ENCODE measurements at regions not wholly inside any gene's neighbourhood (a gene's known extent, or its start where the extent isn't known, plus 50 kb on each side); places are given as distances from the start of the nearest gene placed in this dataset.

- Histone ChIP-seq H3K9me3 (ENCODE audit: control insufficient read depth in 4 of 4, low read length in 3 of 4) (no peaks in the 10 kb centered on the region), H3K27me3 (ENCODE audit: control insufficient read depth in 4 of 4, insufficient read depth in 4 of 4, low read length in 3 of 4) (no peaks in the 10 kb centered on the region), H3K36me3 (ENCODE audit: control insufficient read depth in 4 of 4, insufficient read depth in 3 of 4, low read depth in 1 of 4, low read length in 3 of 4) (no peaks in the 10 kb centered on the region), H3K4me3 (ENCODE audit: low read depth in 1 of 3, low read length in 3 of 3) (no peak overlapping the region), H3K27ac (ENCODE audit: low read depth in 1 of 2, low read length in 2 of 2) (no peak overlapping the region), H3K4me1 (ENCODE audit: control insufficient read depth in 4 of 4, insufficient read depth in 4 of 4, low read length in 3 of 4) (no peaks in the 10 kb centered on the region), H3K9ac (ENCODE audit: low read depth in 1 of 2, low read length in 2 of 2) (no peak overlapping the region)
- WGBS, result 67% methylated on average over 4 of the region's 4 CpGs
- no peak for DNase-seq (ENCODE audit: low spot score)
- no peak for TF ChIP-seq JUND (IDR thresholded peaks at IDR 0.05)
- no peak for TF ChIP-seq TAF1 (conservative IDR thresholded peaks at IDR 0.05)
- no peak for TF ChIP-seq RAD21 (IDR thresholded peaks at IDR 0.05)
- no peak for TF ChIP-seq HNF4G (IDR thresholded peaks at IDR 0.05)
- TF ChIP-seq FOXA2 (IDR thresholded peaks at IDR 0.05), result no peak
- no peak for TF ChIP-seq NR2F2 (IDR thresholded peaks at IDR 0.05)
- TF ChIP-seq GABPA (IDR thresholded peaks at IDR 0.05 in 1 of 2, conservative IDR thresholded peaks at IDR 0.05 in 1 of 2), result no peak
- no peak for TF ChIP-seq SP1 (IDR thresholded peaks at IDR 0.05)
- no peak for TF ChIP-seq EGR1 (IDR thresholded peaks at IDR 0.05; ENCODE audit: low read depth in 2 of 2)
- TF ChIP-seq REST (IDR thresholded peaks at IDR 0.05), result no peak
- TF ChIP-seq ATF3 (IDR thresholded peaks at IDR 0.05), result no peak
- TF ChIP-seq CTCF (IDR thresholded peaks at IDR 0.05; ENCODE audit: low read depth, low read length, missing input control), result no peak
- TF ChIP-seq RXRA (IDR thresholded peaks at IDR 0.05), result no peak
- TF ChIP-seq HNF4A (conservative IDR thresholded peaks at IDR 0.05), result no peak
- TF ChIP-seq YY1 (IDR thresholded peaks at IDR 0.05), result no peak
- no peak for TF ChIP-seq MAX (IDR thresholded peaks at IDR 0.05)
- no peak for TF ChIP-seq FOXA1 (IDR thresholded peaks at IDR 0.05)
Measured at GRCh38 chr11:92916299-92916698, 53.2 kb upstream of the MTNR1B start.

GRCh38 chr11:92917927-92918326 is 51.5 kb upstream of the MTNR1B start:
- DNase-seq (ENCODE audit: low spot score), result no peak
- TF ChIP-seq FOXA2 (IDR thresholded peaks at IDR 0.05) (no peak), SP1 (IDR thresholded peaks at IDR 0.05) (no peak), JUND (IDR thresholded peaks at IDR 0.05) (no peak), HNF4A (conservative IDR thresholded peaks at IDR 0.05) (no peak), RXRA (IDR thresholded peaks at IDR 0.05) (no peak), EGR1 (IDR thresholded peaks at IDR 0.05; ENCODE audit: low read depth in 2 of 2) (no peak), YY1 (IDR thresholded peaks at IDR 0.05) (no peak), TAF1 (conservative IDR thresholded peaks at IDR 0.05) (no peak), REST (IDR thresholded peaks at IDR 0.05) (no peak), ZBTB33 (IDR thresholded peaks at IDR 0.05) (no peak), MAX (IDR thresholded peaks at IDR 0.05) (no peak), HNF4G (IDR thresholded peaks at IDR 0.05) (no peak), FOXA1 (IDR thresholded peaks at IDR 0.05) (no peak), NR2F2 (IDR thresholded peaks at IDR 0.05) (no peak)
- 88% methylated on average over 1 of the region's 1 CpG for WGBS
- H3K4me1 ChIP-seq (ENCODE audit: control insufficient read depth in 4 of 4, insufficient read depth in 4 of 4, low read length in 3 of 4), result no peaks in the 10 kb centered on the region
- no peaks in the 10 kb centered on the region for H3K9me3 ChIP-seq (ENCODE audit: control insufficient read depth in 4 of 4, low read length in 3 of 4)
- no peak overlapping the region for H3K27ac ChIP-seq (ENCODE audit: low read depth in 1 of 2, low read length in 2 of 2)
- H3K4me3 ChIP-seq (ENCODE audit: low read depth in 1 of 3, low read length in 3 of 3), result no peak overlapping the region
- H3K9ac ChIP-seq (ENCODE audit: low read depth in 1 of 2, low read length in 2 of 2), result no peak overlapping the region
- H3K36me3 ChIP-seq (ENCODE audit: control insufficient read depth in 4 of 4, insufficient read depth in 3 of 4, low read depth in 1 of 4, low read length in 3 of 4), result no peaks in the 10 kb centered on the region
- H3K27me3 ChIP-seq (ENCODE audit: control insufficient read depth in 4 of 4, insufficient read depth in 4 of 4, low read length in 3 of 4), result no peaks in the 10 kb centered on the region

All from liver (tissue), 8 donors.